Bronchial epithelial cell (primary cell): ENCODE measurements at regions not wholly inside any gene's neighbourhood (a gene's known extent, or its start where the extent isn't known, plus 50 kb on each side); places are given as distances from the start of the nearest gene placed in this dataset.
A peak's percentile ranks its signal among the peaks of the same experiment; 100 is the strongest.

Source experiments
- DNase-seq: peaks from one replicate; pipeline ENCODE4 v3.0.0-alpha.2; 2010; ENCODE audit warnings: low read depth
- FAIRE-seq: peaks from 2 replicates; lab custom pipeline; 2011; peaks lifted over from hg19 to GRCh38; lab: Jason Lieb, UNC
- H3K27me3 ChIP-seq: 2 replicates; pipeline ENCODE4 v1.5.1; 2011; ENCODE audit warnings: low read length; ENCODE audit not compliant: control insufficient read depth, insufficient read depth
- H3K36me3 ChIP-seq: 2 replicates; pipeline ENCODE4 v1.5.1; 2011; ENCODE audit warnings: low read length; ENCODE audit not compliant: control insufficient read depth, insufficient read depth
- H3K4me3 ChIP-seq: 2 replicates; pipeline ENCODE4 v1.5.1; 2011; ENCODE audit warnings: mild to moderate bottlenecking, low read depth, low read length, control low read depth
- CTCF ChIP-seq: IDR thresholded peaks from 2 replicates; pipeline ENCODE4 v1.5.1; 2011; ENCODE audit warnings: mild to moderate bottlenecking, moderate library complexity, low read length, control low read depth, inconsistent platforms; ENCODE audit not compliant: insufficient read depth, severe bottlenecking

GRCh38 chr11:35868491-35868890 lies 75.4 kb upstream of the LDLRAD3 start:
- Histone ChIP-seq H3K4me3 (no peak overlapping the region), H3K27me3 (no peaks in the 10 kb centered on the region), H3K36me3 (no peaks in the 10 kb centered on the region)
- no peak for TF ChIP-seq CTCF
- DNase-seq (no peak), FAIRE-seq (no peak)

GRCh38 chr11:35873721-35874120 lies 70.1 kb upstream of the LDLRAD3 start:
- Histone ChIP-seq H3K27me3 (no peaks in the 10 kb centered on the region), H3K4me3 (no peak overlapping the region), H3K36me3 (no peaks in the 10 kb centered on the region)
- no peak for FAIRE-seq
- DNase-seq, result peak; percentile 63
- TF ChIP-seq CTCF, result no peak

GRCh38 chr11:35874751-35875450 lies 69.0 kb upstream of the LDLRAD3 start:
- TF ChIP-seq CTCF, result no peak
- Histone ChIP-seq H3K27me3 (no peaks in the 10 kb centered on the region), H3K4me3 (no peak overlapping the region), H3K36me3 (no peaks in the 10 kb centered on the region)
- FAIRE-seq (no peak), DNase-seq (no peak)

DNA sequence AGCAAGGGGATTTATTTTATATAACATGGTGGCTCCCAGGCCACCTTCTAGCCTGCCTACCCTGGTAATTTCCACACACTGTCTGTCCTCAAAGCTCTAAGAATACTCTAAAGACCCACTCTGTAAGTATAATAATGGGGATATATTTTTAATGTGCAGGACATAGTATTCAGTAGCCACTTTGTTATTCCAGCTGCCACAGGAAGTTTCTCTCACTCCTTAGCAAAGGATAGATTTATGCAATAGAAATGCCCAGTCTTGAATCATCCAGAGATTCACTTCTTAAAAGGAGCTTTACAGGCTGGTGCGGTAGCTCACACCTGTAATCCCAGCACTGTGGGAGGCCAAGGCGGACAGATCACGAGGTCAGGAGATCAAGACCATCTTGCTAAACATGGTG lies 68.4 kb upstream of the LDLRAD3 start:
- Histone ChIP-seq H3K27me3 (no peaks in the 10 kb centered on the region), H3K36me3 (no peaks in the 10 kb centered on the region), H3K4me3 (no peak overlapping the region)
- no peak for TF ChIP-seq CTCF
- no peak for FAIRE-seq
- no peak for DNase-seq

- DNase-seq (no peak), FAIRE-seq (peak; percentile 68)
- no peaks in the 10 kb centered on the region for H3K36me3 ChIP-seq
- no peak for TF ChIP-seq CTCF
- no peak overlapping the region for H3K4me3 ChIP-seq
- no peaks in the 10 kb centered on the region for H3K27me3 ChIP-seq
These were observed 67.1 kb upstream of the LDLRAD3 start for GRCh38 chr11:35876786-35877185.

GRCh38 chr11:35878741-35879140 lies 65.1 kb upstream of the LDLRAD3 start:
- FAIRE-seq (no peak), DNase-seq (no peak)
- no peak for TF ChIP-seq CTCF

More at GRCh38 chr11:35878741-35879140, 65.1 kb upstream of the LDLRAD3 start:
- Histone ChIP-seq H3K36me3 (no peaks in the 10 kb centered on the region), H3K27me3 (no peaks in the 10 kb centered on the region), H3K4me3 (no peak overlapping the region)
